A673 (cell line): ENCODE measurements at regions not wholly inside any gene's neighbourhood (a gene's known extent, or its start where the extent isn't known, plus 50 kb on each side); places are given as distances from the start of the nearest gene placed in this dataset.
"Not testable (repeated sequence)": the region's sequence is repeated elsewhere in the genome, so short reads cannot be mapped to it uniquely, and the experiment has no call there.

Experiments
- BruUV-seq: library from RNA; stranded (reverse); fragments of 400-500 nt; replicated peaks from 2 replicates; lab custom pipeline; 2021; lab: Mats Ljungman, UMichigan
- CTCF ChIA-PET: fragments of 300-600 bp; sonication (Branson Sonifier 250); formaldehyde crosslinking; loops from one replicate; lab custom pipeline; 2022; ENCODE audit warnings: antibody characterized with exemption; lab: Charles Lee
- POLR2A ChIA-PET: fragments of 300-600 bp; sonication (Branson Sonifier 250); formaldehyde crosslinking; loops from one replicate; lab custom pipeline; 2022; ENCODE audit warnings: antibody characterized with exemption; ENCODE audit not compliant: low non-redundant PET; lab: Charles Lee
- DNase-seq: peaks from one replicate; pipeline ENCODE4 v3.0.0-alpha.2; 2015; ENCODE audit warnings: low spot score
- H3K27ac ChIP-seq: fragments of 200-600 bp; sonication (generic); 2 replicates; pipeline ENCODE4 v1.5.1; 2016; ENCODE audit warnings: mixed run types, low read depth, mild to moderate bottlenecking, mixed read lengths, antibody characterized with exemption, low read length; ENCODE audit not compliant: poor library complexity, severe bottlenecking
- H3K27me3 ChIP-seq: fragments of 200-600 bp; sonication (generic); replicated peaks from 2 replicates; pipeline ENCODE4 v1.6.1; 2017; ENCODE audit warnings: mixed run types, low read depth, mild to moderate bottlenecking, mixed read lengths, antibody characterized with exemption, low read length; ENCODE audit not compliant: insufficient read depth, poor library complexity
- H3K36me3 ChIP-seq: fragments of 200-600 bp; sonication (generic); 2 replicates; pipeline ENCODE4 v1.6.1; 2016; ENCODE audit warnings: mixed run types, mild to moderate bottlenecking, mixed read lengths, antibody characterized with exemption, low read length; ENCODE audit not compliant: insufficient read depth, poor library complexity, severe bottlenecking
- H3K4me1 ChIP-seq: fragments of 200-600 bp; sonication (generic); 2 replicates; pipeline ENCODE4 v1.6.1; 2017; ENCODE audit warnings: mixed run types, mild to moderate bottlenecking, mixed read lengths, antibody characterized with exemption, low read length; ENCODE audit not compliant: insufficient read depth, poor library complexity, severe bottlenecking
- H3K4me3 ChIP-seq: fragments of 200-600 bp; sonication (generic); 2 replicates; pipeline ENCODE4 v1.5.1; 2016; ENCODE audit warnings: low read depth, mixed run types, mild to moderate bottlenecking, mixed read lengths, low read length; ENCODE audit not compliant: poor library complexity, severe bottlenecking
- H3K9me3 ChIP-seq: fragments of 200-600 bp; sonication (generic); 2 replicates; pipeline ENCODE4 v1.6.1; 2016; ENCODE audit warnings: mixed run types, low read depth, mild to moderate bottlenecking, mixed read lengths, antibody characterized with exemption, low read length; ENCODE audit not compliant: poor library complexity, severe bottlenecking
- EZH2 ChIP-seq: fragments of 200-600 bp; sonication (generic); IDR thresholded peaks from 2 replicates; pipeline ENCODE4 v1.6.1; 2017; ENCODE audit warnings: borderline replicate concordance, low read depth, mild to moderate bottlenecking, mixed read lengths, antibody characterized with exemption, low read length; ENCODE audit not compliant: poor library complexity, severe bottlenecking
- intact Hi-C: fragments of 100-400 bp; cut with micrococcal nuclease; formaldehyde crosslinking; loops from one replicate; pipeline ENCODE4 v1.10.0; 2022; ENCODE audit not compliant: unreplicated experiment
- TF ChIP-seq, protein P1 (sequence below): fragments of 300-800, 200-600 bp; sonication (generic); conservative IDR thresholded peaks from 2 replicates; pipeline ENCODE4 v1.5.1; 2017; ENCODE audit warnings: low read depth, mild to moderate bottlenecking, antibody characterized with exemption, low read length, moderate library complexity, mixed read lengths

GRCh38 chr18:39571511-39571910, 2005.9 kb upstream of the CELF4 start:
- CTCF ChIA-PET: no interaction called here
- Histone ChIP-seq H3K27me3 (no peaks in the 10 kb centered on the region), H3K27ac (no peak overlapping the region), H3K4me1 (peaks cover 9% of the 10 kb centered on the region), H3K9me3 (no peaks in the 10 kb centered on the region), H3K4me3 (no peak overlapping the region), H3K36me3 (no peaks in the 10 kb centered on the region)
- no TSS peak for BruUV-seq
- intact Hi-C loops: loop anchor here (10.0 kb wide), 1 partner anchor 273 kb away; no protein-coding TSS in a partner anchor
- peak; percentile 34 for DNase-seq
- no peak for TF ChIP-seq EZH2
- TF ChIP-seq, protein P1, sequence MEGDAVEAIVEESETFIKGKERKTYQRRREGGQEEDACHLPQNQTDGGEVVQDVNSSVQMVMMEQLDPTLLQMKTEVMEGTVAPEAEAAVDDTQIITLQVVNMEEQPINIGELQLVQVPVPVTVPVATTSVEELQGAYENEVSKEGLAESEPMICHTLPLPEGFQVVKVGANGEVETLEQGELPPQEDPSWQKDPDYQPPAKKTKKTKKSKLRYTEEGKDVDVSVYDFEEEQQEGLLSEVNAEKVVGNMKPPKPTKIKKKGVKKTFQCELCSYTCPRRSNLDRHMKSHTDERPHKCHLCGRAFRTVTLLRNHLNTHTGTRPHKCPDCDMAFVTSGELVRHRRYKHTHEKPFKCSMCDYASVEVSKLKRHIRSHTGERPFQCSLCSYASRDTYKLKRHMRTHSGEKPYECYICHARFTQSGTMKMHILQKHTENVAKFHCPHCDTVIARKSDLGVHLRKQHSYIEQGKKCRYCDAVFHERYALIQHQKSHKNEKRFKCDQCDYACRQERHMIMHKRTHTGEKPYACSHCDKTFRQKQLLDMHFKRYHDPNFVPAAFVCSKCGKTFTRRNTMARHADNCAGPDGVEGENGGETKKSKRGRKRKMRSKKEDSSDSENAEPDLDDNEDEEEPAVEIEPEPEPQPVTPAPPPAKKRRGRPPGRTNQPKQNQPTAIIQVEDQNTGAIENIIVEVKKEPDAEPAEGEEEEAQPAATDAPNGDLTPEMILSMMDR: peak; percentile 46
- POLR2A ChIA-PET: no interaction called here

DNA sequence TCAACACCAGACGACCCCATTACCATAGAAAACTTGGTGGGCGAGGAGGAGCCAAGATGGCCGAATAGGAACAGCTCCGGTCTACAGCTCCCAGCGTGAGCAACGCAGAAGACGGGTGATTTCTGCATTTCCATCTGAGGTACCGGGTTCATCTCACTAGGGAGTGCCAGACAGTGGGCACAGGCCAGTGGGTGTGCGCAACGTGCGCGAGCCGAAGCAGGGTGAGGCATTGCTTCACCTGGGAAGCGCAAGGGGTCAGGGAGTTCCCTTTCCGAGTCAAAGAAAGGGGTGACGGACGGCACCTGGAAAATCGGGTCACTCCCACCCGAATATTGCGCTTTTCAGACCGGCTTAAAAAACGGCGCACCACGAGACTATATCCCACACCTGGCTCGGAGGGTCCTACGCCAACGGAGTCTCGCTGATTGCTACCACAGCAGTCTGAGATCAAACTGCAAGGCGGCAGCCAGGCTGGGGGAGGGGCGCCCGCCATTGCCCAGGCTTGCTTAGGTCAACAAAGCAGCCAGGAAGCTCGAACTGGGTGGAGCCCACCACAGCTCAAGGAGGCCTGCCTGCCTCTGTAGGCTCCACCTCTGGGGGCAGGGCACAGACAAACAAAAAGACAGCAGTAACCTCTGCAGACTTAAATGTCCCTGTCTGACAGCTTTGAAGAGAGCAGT, 2000.1 kb upstream of the CELF4 start:
- H3K4me3 ChIP-seq, intact Hi-C loops, H3K4me1 ChIP-seq, H3K9me3 ChIP-seq, POLR2A ChIA-PET, DNase-seq, H3K27ac ChIP-seq, H3K36me3 ChIP-seq, BruUV-seq, H3K27me3 ChIP-seq, CTCF ChIA-PET: not testable (repeated sequence)

GRCh38 chr18:39564716-39565115, 1999.1 kb upstream of the CELF4 start:
- TF ChIP-seq EZH2: no peak
- TF ChIP-seq, protein P1: no peak
- DNase-seq: no peak
- H3K4me1 ChIP-seq: peaks cover 15% of the 10 kb centered on the region
- H3K36me3 ChIP-seq: no peaks in the 10 kb centered on the region
- H3K27me3 ChIP-seq: no peaks in the 10 kb centered on the region
- BruUV-seq: no TSS peak
- intact Hi-C loops: no loop called here
- no peaks in the 10 kb centered on the region for H3K9me3 ChIP-seq
- ChIA-PET CTCF (no interaction called here), POLR2A (no interaction called here)
- no peak overlapping the region for H3K4me3 ChIP-seq
- H3K27ac ChIP-seq: no peak overlapping the region

GRCh38 chr18:39561126-39561525, 1995.5 kb upstream of the CELF4 start:
- no peak for TF ChIP-seq EZH2
- TF ChIP-seq, protein P1: no peak
- CTCF ChIA-PET: no interaction called here
- no peak overlapping the region for H3K27ac ChIP-seq
- POLR2A ChIA-PET: no interaction called here
- peak; percentile 79 for DNase-seq
- intact Hi-C loops: no loop called here
- H3K4me1 ChIP-seq: peaks cover 39% of the 10 kb centered on the region
- H3K36me3 ChIP-seq: no peaks in the 10 kb centered on the region
- H3K4me3 ChIP-seq: no peak overlapping the region
- BruUV-seq: no TSS peak
- H3K27me3 ChIP-seq: no peaks in the 10 kb centered on the region
- no peaks in the 10 kb centered on the region for H3K9me3 ChIP-seq
